Testis (tissue), 2 donors: ENCODE measurements at regions not wholly inside any gene's neighbourhood (a gene's known extent, or its start where the extent isn't known, plus 50 kb on each side); places are given as distances from the start of the nearest gene placed in this dataset.

ENCODE experiments used
- DNase-seq: peaks from one replicate; pipeline ENCODE4 v3.0.0-alpha.2; 2019
- H3K27ac ChIP-seq, 2 donors: fragments of 200-600 bp; sonication (generic); one replicate each; pipeline ENCODE4 v1.5.1; 2019
- H3K27me3 ChIP-seq: fragments of 200-600 bp; sonication (generic); one replicate; pipeline ENCODE4 v1.5.1; 2019
- H3K36me3 ChIP-seq: fragments of 200-600 bp; sonication (generic); one replicate; pipeline ENCODE4 v1.5.1; 2017; ENCODE audit warnings: low read depth; ENCODE audit errors: missing control alignments
- H3K4me1 ChIP-seq: fragments of 200-600 bp; sonication (generic); one replicate; pipeline ENCODE4 v1.5.1; 2019
- H3K4me3 ChIP-seq, 2 donors: fragments of 200-600 bp; sonication (generic); one replicate each; pipeline ENCODE4 v1.5.1; 2017 to 2019
- H3K9me3 ChIP-seq: fragments of 200-600 bp; sonication (generic); one replicate; pipeline ENCODE4 v1.5.1; 2017
- CTCF ChIP-seq, 3 experiments: fragments of 450-650 bp in 2 of 3; fragments of 200-600 bp in 1 of 3; sonication (generic) in 1 of 3; IDR thresholded peaks; one replicate each; pipeline ENCODE4 v1.5.1; 2016 to 2019; ENCODE audit warnings: antibody characterized with exemption in 3 of 3, mild to moderate bottlenecking in 2 of 3, moderate library complexity in 1 of 3
- POLR2A ChIP-seq: fragments of 450-650 bp; IDR thresholded peaks from one replicate; pipeline ENCODE4 v1.6.1; 2017; ENCODE audit warnings: antibody characterized with exemption, mild to moderate bottlenecking, moderate library complexity
- WGBS, 2 donors: methylation state at CpG; one replicate each; pipeline ENCODE4 v1.1.5; 2018; 5-methylcytosine and 5-hydroxymethylcytosine counted together
- intact Hi-C: fragments of 100-400 bp; cut with DNase I; formaldehyde crosslinking; loops from one replicate; pipeline ENCODE4 v1.15.1; 2023; ENCODE audit warnings: low total_unique reads

DNA sequence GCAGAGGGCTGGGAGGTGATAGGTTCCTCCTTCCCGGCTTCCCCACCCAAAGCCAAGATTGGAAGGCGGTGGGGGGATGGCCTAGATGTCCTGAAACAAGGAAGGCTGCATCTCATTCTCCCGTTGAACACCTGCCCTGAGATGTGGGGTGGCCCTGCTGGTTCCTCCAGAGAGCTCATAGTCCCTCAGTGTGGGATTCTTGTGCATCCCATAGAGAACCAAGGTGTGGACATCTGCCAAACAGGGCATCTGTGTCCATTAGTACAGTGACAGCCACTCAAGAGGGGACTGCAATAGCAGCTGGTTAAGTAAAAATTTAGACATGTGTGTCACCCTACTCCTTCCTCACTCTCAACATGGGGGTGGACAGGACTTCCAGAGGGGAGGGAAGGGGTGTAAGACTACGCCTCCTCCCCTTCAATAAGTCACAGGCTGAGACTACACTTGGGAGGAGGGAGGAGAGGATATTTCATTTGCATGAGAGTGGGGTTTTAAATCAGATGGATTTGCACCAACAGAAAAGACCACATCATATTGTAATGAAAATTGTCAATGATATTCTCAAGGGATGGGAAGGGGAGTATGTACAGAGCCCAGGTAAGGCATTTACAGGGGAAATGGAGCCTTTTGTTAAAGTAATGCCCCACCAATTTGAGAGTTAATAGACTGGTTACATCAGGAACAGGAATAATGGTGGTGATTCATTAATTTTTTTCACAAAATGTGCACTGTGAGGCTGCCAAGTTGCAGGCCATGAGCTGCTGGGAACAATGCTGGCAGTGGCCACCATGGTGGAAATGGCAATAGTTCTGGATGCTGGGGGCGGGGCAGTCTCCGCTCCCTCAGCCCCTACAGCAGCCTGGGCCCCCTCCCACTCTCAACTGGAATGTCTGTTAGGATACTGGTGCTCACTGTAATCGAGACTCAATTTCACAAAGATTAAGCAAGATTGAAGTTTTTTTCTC lies 80.6 kb downstream of the TEX51 start:
- no peaks in the 10 kb centered on the region for H3K27me3 ChIP-seq
- no peaks in the 10 kb centered on the region for H3K4me1 ChIP-seq
- H3K4me3 ChIP-seq, result no peak overlapping the region
- no peak overlapping the region for H3K27ac ChIP-seq
- 87 to 90% methylated on average over 7 of the region's 7 CpGs for WGBS, 2 donors
- H3K9me3 ChIP-seq, result no peaks in the 10 kb centered on the region
- TF ChIP-seq POLR2A, result no peak
- TF ChIP-seq CTCF (IDR thresholded peaks at IDR 0.05), result no peak
- no peak for DNase-seq
- intact Hi-C loops, result no loop called here
- no peaks in the 10 kb centered on the region for H3K36me3 ChIP-seq

DNA sequence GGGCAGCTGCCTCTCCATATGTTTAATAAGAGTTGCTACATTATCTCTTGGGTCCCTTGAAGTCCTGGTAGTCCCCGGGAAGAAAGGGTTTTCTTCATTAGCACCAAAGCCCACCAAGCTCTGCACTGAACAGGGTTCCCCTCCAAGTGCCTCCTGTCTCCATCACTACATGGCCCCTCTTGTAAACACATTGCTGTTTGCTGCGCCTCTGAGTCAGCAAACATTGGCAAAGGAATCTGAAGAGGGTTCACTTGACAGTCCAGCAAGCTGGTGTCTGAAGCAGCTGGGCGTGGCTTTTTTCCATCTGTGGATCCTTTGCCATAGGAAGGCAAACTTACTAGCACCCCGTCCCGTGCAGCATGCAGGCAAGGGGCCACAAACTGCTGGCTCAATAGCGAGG lies 82.8 kb downstream of the TEX51 start:
- WGBS, 2 donors, result 81 to 98% methylated on average over 6 of the region's 6 CpGs
- TF ChIP-seq POLR2A (no peak), CTCF (IDR thresholded peaks at IDR 0.05) (no peak)
- Histone ChIP-seq H3K9me3 (no peaks in the 10 kb centered on the region), H3K4me1 (no peaks in the 10 kb centered on the region), H3K4me3 (no peak overlapping the region), H3K27me3 (no peaks in the 10 kb centered on the region), H3K27ac (no peak overlapping the region), H3K36me3 (no peaks in the 10 kb centered on the region)
- DNase-seq, result no peak
- intact Hi-C loops, result no loop called here

- no peak for DNase-seq
- Histone ChIP-seq H3K36me3 (no peaks in the 10 kb centered on the region), H3K27me3 (no peaks in the 10 kb centered on the region), H3K27ac (no peak overlapping the region), H3K9me3 (no peaks in the 10 kb centered on the region), H3K4me3 (no peak overlapping the region), H3K4me1 (no peaks in the 10 kb centered on the region)
- no peak for TF ChIP-seq CTCF (IDR thresholded peaks at IDR 0.05)
- no peak for TF ChIP-seq POLR2A
- WGBS, 2 donors, result 87 to 92% methylated on average over 5 of the region's 5 CpGs
- intact Hi-C loops, result no loop called here
These were observed 84.2 kb downstream of the TEX51 start for GRCh38 chr2:126982935-126983334.

DNA sequence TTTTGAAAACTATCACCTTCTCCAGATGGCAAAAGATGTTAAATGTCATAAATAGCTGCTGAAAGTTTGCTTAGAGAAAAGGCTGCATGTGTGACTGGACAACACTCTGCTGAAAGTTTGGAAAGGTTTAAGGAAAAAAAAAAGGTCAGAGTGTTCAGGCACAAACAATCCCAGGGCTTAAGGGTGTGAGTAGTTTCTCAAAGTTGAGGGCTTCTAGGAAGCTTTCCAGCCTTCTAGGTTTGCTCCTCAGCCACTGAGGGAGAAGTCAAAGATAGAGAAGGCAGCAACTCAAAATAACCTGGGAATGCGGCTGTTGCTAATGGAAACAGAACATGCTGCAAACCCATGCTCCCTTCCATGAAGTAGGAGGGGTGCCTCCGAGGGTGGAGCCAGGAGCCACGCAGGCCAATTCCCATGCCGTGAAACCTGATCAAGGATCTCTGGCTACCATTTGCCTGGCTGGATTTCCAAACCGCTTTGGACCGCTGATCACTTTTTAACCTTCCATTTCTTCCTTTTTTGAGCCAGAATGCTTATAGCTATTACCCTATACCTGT lies 88.0 kb downstream of the TEX51 start:
- Histone ChIP-seq H3K4me1 (no peaks in the 10 kb centered on the region), H3K4me3 (no peak overlapping the region), H3K36me3 (no peaks in the 10 kb centered on the region), H3K27me3 (no peaks in the 10 kb centered on the region), H3K9me3 (no peaks in the 10 kb centered on the region), H3K27ac (no peak overlapping the region)
- 53 to 67% methylated on average over 6 of the region's 6 CpGs for WGBS, 2 donors
- no peak for TF ChIP-seq CTCF (IDR thresholded peaks at IDR 0.05)
- no peak for TF ChIP-seq POLR2A
- intact Hi-C loops, result no loop called here
- DNase-seq, result no peak
